ENCODE measurements at regions not wholly inside any gene's neighbourhood (a gene's known extent, or its start where the extent isn't known, plus 50 kb on each side); places are given as distances from the start of the nearest gene placed in this dataset.

GRCh38 chr11:80668039-80668438 lies 1227.2 kb upstream of the TENM4 start:
- TF ChIP-seq FOS (IDR thresholded peaks at IDR 0.05; ENCODE audit: low read depth, low read length) (no peak), POLR2A (IDR thresholded peaks at IDR 0.05; ENCODE audit: low read depth, low read length) (no peak), CEBPB (IDR thresholded peaks at IDR 0.05; ENCODE audit: low read depth, low read length) (no peak), CTCF (conservative IDR thresholded peaks at IDR 0.05; ENCODE audit: low read depth, low read length) (no peak), RAD21 (IDR thresholded peaks at IDR 0.05; ENCODE audit: low read length) (no peak), MAFK (IDR thresholded peaks at IDR 0.05; ENCODE audit: low read depth, low read length) (no peak), RFX5 (IDR thresholded peaks at IDR 0.05; ENCODE audit: low read depth, low read length) (no peak), SMC3 (IDR thresholded peaks at IDR 0.05; ENCODE audit: low read depth, low read length) (no peak), BHLHE40 (IDR thresholded peaks at IDR 0.05; ENCODE audit: low read depth, low read length) (no peak), USF2 (IDR thresholded peaks at IDR 0.05; ENCODE audit: low read depth, low read length) (no peak)
